Upper lobe of right lung (tissue), 1 donor: ENCODE measurements at regions not wholly inside any gene's neighbourhood (a gene's known extent, or its start where the extent isn't known, plus 50 kb on each side); places are given as distances from the start of the nearest gene placed in this dataset.

Experiments
- ATAC-seq: fragments of 200-7000 bp; cut with Tn5 transposase; one replicate; pipeline ENCODE4 v1.9.1; 2020; ENCODE audit warnings: mild to moderate bottlenecking, moderate library complexity
- DNase-seq: peaks from one replicate; pipeline ENCODE4 v3.0.0-alpha.2; 2020
- H3K27ac ChIP-seq: fragments of 200-600 bp; one replicate; pipeline ENCODE4 v1.8.0; 2022
- H3K27me3 ChIP-seq: fragments of 200-600 bp; one replicate; pipeline ENCODE4 v1.8.0; 2022; ENCODE audit warnings: mild to moderate bottlenecking
- H3K36me3 ChIP-seq: fragments of 200-600 bp; one replicate; pipeline ENCODE4 v1.8.0; 2022
- H3K4me1 ChIP-seq: fragments of 200-600 bp; one replicate; pipeline ENCODE4 v1.8.0; 2022
- H3K4me3 ChIP-seq: fragments of 200-600 bp; one replicate; pipeline ENCODE4 v1.8.0; 2022; ENCODE audit warnings: mild to moderate bottlenecking
- H3K9me3 ChIP-seq: fragments of 200-600 bp; one replicate; pipeline ENCODE4 v1.8.0; 2022
- CTCF ChIP-seq: fragments of 200-600 bp; IDR thresholded peaks from one replicate; pipeline ENCODE4 v1.8.0; 2022; ENCODE audit warnings: antibody characterized with exemption
- intact Hi-C: fragments of 100-400 bp; cut with DNase I; formaldehyde crosslinking; loops from one replicate; pipeline ENCODE4 v1.11.0; 2022
- donor health status: DM: no; HTN: yes; CAD: no; lungs with severe emphysema.

DNA sequence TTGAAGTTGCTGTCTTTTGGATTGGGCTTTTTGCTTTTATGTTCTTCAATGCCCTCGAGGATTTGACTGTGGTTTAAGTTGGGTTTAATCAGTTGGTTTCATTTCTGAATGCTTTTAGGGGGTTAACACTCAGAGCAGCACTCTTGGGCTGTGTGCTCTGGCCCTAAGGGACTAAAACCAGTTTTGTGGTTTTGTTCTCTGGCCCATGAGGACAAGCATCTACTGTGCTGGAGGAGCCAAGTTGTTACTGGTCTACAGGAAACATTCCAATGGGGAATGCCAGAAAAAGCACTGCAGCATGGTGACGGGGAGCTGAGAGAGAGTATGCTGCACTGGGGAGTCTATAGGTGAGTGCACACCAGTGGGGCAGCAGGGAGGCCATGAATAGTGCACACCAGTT is 596.9 kb downstream of the ZBBX start:
- intact Hi-C loops: no loop called here

DNA sequence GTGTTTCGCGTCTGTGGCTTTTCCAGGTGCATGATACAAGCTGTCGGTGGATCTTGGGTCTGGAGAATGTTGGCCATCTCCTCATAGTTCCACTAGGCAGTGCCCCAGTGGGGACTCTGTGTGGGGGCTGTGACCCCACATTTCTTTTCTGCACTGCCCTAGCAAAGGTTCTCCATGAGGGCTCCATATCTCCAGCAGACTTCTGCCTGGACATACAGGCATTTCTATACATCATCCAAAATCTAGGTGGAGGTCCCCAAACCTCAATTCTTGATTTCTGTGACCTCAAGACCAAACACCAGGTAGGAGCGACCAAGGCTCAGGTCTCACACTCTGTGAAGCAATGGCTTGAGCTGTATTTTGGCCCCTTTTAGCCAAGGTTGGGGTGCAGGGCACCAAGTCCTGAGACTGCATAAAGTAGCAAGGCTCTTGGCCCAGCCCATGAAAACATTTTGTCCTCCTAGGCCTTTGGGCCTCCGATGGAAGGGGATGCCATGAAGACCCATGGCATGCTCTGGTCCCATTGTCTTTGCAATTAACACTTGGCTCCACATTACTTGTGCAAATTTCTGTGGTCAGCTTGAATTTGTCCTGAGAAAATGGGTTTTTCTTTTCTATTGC is 615.3 kb downstream of the ZBBX start:
- Histone ChIP-seq H3K9me3 (no peaks in the 10 kb centered on the region), H3K27me3 (no peaks in the 10 kb centered on the region), H3K4me1 (no peaks in the 10 kb centered on the region), H3K4me3 (no peak overlapping the region), H3K36me3 (no peaks in the 10 kb centered on the region), H3K27ac (no peak overlapping the region)
- no peak for TF ChIP-seq CTCF
- intact Hi-C loops: no loop called here
- no peak for DNase-seq
- no peak for ATAC-seq

More for the DNA sequence above, 596.9 kb downstream of the ZBBX start:
- no peaks in the 10 kb centered on the region for H3K4me1 ChIP-seq
- H3K4me3 ChIP-seq: no peak overlapping the region
- no peak for DNase-seq
- no peak overlapping the region for H3K27ac ChIP-seq
- H3K27me3 ChIP-seq: no peaks in the 10 kb centered on the region
- ATAC-seq: no peak
- no peaks in the 10 kb centered on the region for H3K9me3 ChIP-seq
- H3K36me3 ChIP-seq: no peaks in the 10 kb centered on the region
- no peak for TF ChIP-seq CTCF

- H3K4me1 ChIP-seq: no peaks in the 10 kb centered on the region
- ATAC-seq: no peak
- no peak for DNase-seq
- no peaks in the 10 kb centered on the region for H3K9me3 ChIP-seq
- intact Hi-C loops: no loop called here
- TF ChIP-seq CTCF: no peak
- H3K4me3 ChIP-seq: no peak overlapping the region
- H3K27me3 ChIP-seq: no peaks in the 10 kb centered on the region
- H3K36me3 ChIP-seq: no peaks in the 10 kb centered on the region
- no peak overlapping the region for H3K27ac ChIP-seq
Measured at GRCh38 chr3:166759736-166760513, 620.2 kb downstream of the ZBBX start.

GRCh38 chr3:166752214-166752613 is 627.9 kb downstream of the ZBBX start:
- peak; percentile 51 for ATAC-seq
- H3K36me3 ChIP-seq: no peaks in the 10 kb centered on the region
- intact Hi-C loops: no loop called here
- TF ChIP-seq CTCF: no peak
- no peak overlapping the region for H3K4me3 ChIP-seq
- DNase-seq: no peak
- H3K27me3 ChIP-seq: no peaks in the 10 kb centered on the region
- no peaks in the 10 kb centered on the region for H3K4me1 ChIP-seq
- H3K9me3 ChIP-seq: no peaks in the 10 kb centered on the region
- H3K27ac ChIP-seq: no peak overlapping the region

GRCh38 chr3:166743481-166744134 is 636.5 kb downstream of the ZBBX start:
- H3K9me3 ChIP-seq: no peaks in the 10 kb centered on the region
- ATAC-seq (no peak), DNase-seq (no peak)
- no peaks in the 10 kb centered on the region for H3K4me1 ChIP-seq
- no peak overlapping the region for H3K4me3 ChIP-seq
- H3K27ac ChIP-seq: no peak overlapping the region
- no peak for TF ChIP-seq CTCF
- H3K36me3 ChIP-seq: no peaks in the 10 kb centered on the region
- intact Hi-C loops: no loop called here
- H3K27me3 ChIP-seq: no peaks in the 10 kb centered on the region
